ENCODE measurements at regions not wholly inside any gene's neighbourhood (a gene's known extent, or its start where the extent isn't known, plus 50 kb on each side); places are given as distances from the start of the nearest gene placed in this dataset.

GRCh38 chr18:64295839-64296238 lies 147.0 kb upstream of the LINC00305 start:
- Histone ChIP-seq H3K9ac (ENCODE audit: low read length) (no peak overlapping the region), H2AFZ (ENCODE audit: low read length) (no peak overlapping the region), H3K4me1 (ENCODE audit: insufficient read depth, low read length) (no peaks in the 10 kb centered on the region), H3F3A (ENCODE audit: low read length, unreplicated experiment) (no peaks in the 10 kb centered on the region), H3K27me3 (ENCODE audit: low read length) (peaks cover 54% of the 10 kb centered on the region), H3K9me3 (ENCODE audit: low read length) (no peaks in the 10 kb centered on the region), H3K79me2 (ENCODE audit: low read length) (no peaks in the 10 kb centered on the region), H3K9me2 (replicated peaks; ENCODE audit: low read length) (no peaks in the 10 kb centered on the region), H3K27ac (ENCODE audit: low read length) (no peak overlapping the region), H4K20me1 (ENCODE audit: low read length) (no peaks in the 10 kb centered on the region), H3K36me3 (ENCODE audit: low read depth, low read length) (no peaks in the 10 kb centered on the region), H3K4me3 (ENCODE audit: low read length) (no peak overlapping the region), H3K4me2 (ENCODE audit: low read length) (no peak overlapping the region)
- ChIA-PET POLR2A (ENCODE audit: unreplicated experiment) (no interaction called here), CTCF (no interaction called here)
- ATAC-seq (no peak), DNase-seq (no peak)
- no TSS peak for BruUV-seq (replicated peaks)
- intact Hi-C loops (cut with micrococcal nuclease) = no loop called here
- TF ChIP-seq EZH2 (IDR thresholded peaks at IDR 0.05; ENCODE audit: low read length, unreplicated experiment) (no peak), CTCF (conservative IDR thresholded peaks at IDR 0.05; ENCODE audit: low read depth, low read length) (no peak), EZH2phosphoT487 (IDR thresholded peaks at IDR 0.05; ENCODE audit: borderline replicate concordance, low read length) (no peak)

- Histone ChIP-seq H4K20me1 (ENCODE audit: low read length) (no peaks in the 10 kb centered on the region), H3K4me1 (ENCODE audit: insufficient read depth, low read length) (no peaks in the 10 kb centered on the region), H3K9me2 (replicated peaks; ENCODE audit: low read length) (no peaks in the 10 kb centered on the region), H3K9ac (ENCODE audit: low read length) (no peak overlapping the region), H3K4me3 (ENCODE audit: low read length) (no peak overlapping the region), H3K36me3 (ENCODE audit: low read depth, low read length) (no peaks in the 10 kb centered on the region), H3K27me3 (ENCODE audit: low read length) (peaks cover 47% of the 10 kb centered on the region), H3K9me3 (ENCODE audit: low read length) (no peaks in the 10 kb centered on the region), H3K4me2 (ENCODE audit: low read length) (no peak overlapping the region), H2AFZ (ENCODE audit: low read length) (no peak overlapping the region), H3K79me2 (ENCODE audit: low read length) (no peaks in the 10 kb centered on the region), H3K27ac (ENCODE audit: low read length) (no peak overlapping the region), H3F3A (ENCODE audit: low read length, unreplicated experiment) (no peaks in the 10 kb centered on the region)
- intact Hi-C loops (cut with micrococcal nuclease) = no loop called here
- TF ChIP-seq EZH2phosphoT487 (IDR thresholded peaks at IDR 0.05; ENCODE audit: borderline replicate concordance, low read length) (no peak), EZH2 (IDR thresholded peaks at IDR 0.05; ENCODE audit: low read length, unreplicated experiment) (no peak), CTCF (conservative IDR thresholded peaks at IDR 0.05; ENCODE audit: low read depth, low read length) (no peak)
- DNase-seq (no peak), ATAC-seq (no peak)
- ChIA-PET CTCF (no interaction called here), POLR2A (ENCODE audit: unreplicated experiment) (no interaction called here)
- no TSS peak for BruUV-seq (replicated peaks)
Observed at GRCh38 chr18:64294967-64295366, 146.1 kb upstream of the LINC00305 start.

GRCh38 chr18:64288432-64288831 lies 139.5 kb upstream of the LINC00305 start:
- no peaks in the 10 kb centered on the region for H3K4me1 ChIP-seq (ENCODE audit: insufficient read depth, low read length)
- H4K20me1 ChIP-seq (ENCODE audit: low read length) = no peaks in the 10 kb centered on the region
- TF ChIP-seq EZH2phosphoT487 (IDR thresholded peaks at IDR 0.05; ENCODE audit: borderline replicate concordance, low read length) = no peak
- TF ChIP-seq CTCF (conservative IDR thresholded peaks at IDR 0.05; ENCODE audit: low read depth, low read length) = no peak
- no peak for TF ChIP-seq EZH2 (IDR thresholded peaks at IDR 0.05; ENCODE audit: low read length, unreplicated experiment)
- no TSS peak for BruUV-seq (replicated peaks)
- no peaks in the 10 kb centered on the region for H3K9me3 ChIP-seq (ENCODE audit: low read length)
- DNase-seq (no peak), ATAC-seq (no peak)
- peaks cover 7% of the 10 kb centered on the region; the same call in 1 of the 2 replicates for H3K27me3 ChIP-seq (ENCODE audit: low read length)
- ChIA-PET CTCF (no interaction called here), POLR2A (ENCODE audit: unreplicated experiment) (no interaction called here)
- H3K4me2 ChIP-seq (ENCODE audit: low read length) = no peak overlapping the region
- H3K79me2 ChIP-seq (ENCODE audit: low read length) = no peaks in the 10 kb centered on the region
- H2AFZ ChIP-seq (ENCODE audit: low read length) = no peak overlapping the region
- H3K4me3 ChIP-seq (ENCODE audit: low read length) = no peak overlapping the region
- H3K9ac ChIP-seq (ENCODE audit: low read length) = no peak overlapping the region
- no peaks in the 10 kb centered on the region for H3K36me3 ChIP-seq (ENCODE audit: low read depth, low read length)
- H3K27ac ChIP-seq (ENCODE audit: low read length) = no peak overlapping the region
- no peaks in the 10 kb centered on the region for H3F3A ChIP-seq (ENCODE audit: low read length, unreplicated experiment)
- no peaks in the 10 kb centered on the region for H3K9me2 ChIP-seq (replicated peaks; ENCODE audit: low read length)
- intact Hi-C loops (cut with micrococcal nuclease) = no loop called here

Data from PC-3 (cell line).